ENCODE measurements at regions not wholly inside any gene's neighbourhood (a gene's known extent, or its start where the extent isn't known, plus 50 kb on each side); places are given as distances from the start of the nearest gene placed in this dataset.

DNA sequence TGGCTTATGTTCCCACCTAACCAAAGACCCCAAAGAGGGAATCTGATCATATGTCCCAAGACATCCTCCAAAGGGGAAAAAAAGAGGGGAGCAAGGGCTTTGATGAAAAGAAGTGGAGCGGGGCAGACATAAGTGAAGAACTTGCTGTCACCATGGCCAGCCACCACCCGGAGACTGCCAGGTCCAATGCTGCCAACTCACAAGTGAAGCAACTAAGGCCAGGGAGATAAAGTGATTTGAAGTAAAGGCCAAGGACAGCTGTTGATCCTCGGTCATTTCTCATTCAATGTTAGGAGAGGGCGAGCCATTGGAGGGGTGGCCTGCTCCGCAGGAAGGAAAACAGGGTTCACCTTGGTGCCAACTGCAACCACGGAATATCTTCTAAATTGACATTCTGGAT is 72.6 kb upstream of the C3orf80 start:
- Mint-ChIP-seq H3K36me3 (ENCODE audit: low read depth, unreplicated experiment) (no peaks in the 10 kb centered on the region), H3K27me3 (ENCODE audit: low read depth, unreplicated experiment) (peaks cover 7% of the 10 kb centered on the region), H3K9me3 (ENCODE audit: unreplicated experiment) (no peaks in the 10 kb centered on the region), H3K27ac (ENCODE audit: unreplicated experiment) (no peak overlapping the region), H3K4me1 (ENCODE audit: low read depth, unreplicated experiment) (peaks cover 18% of the 10 kb centered on the region), H3K4me3 (ENCODE audit: unreplicated experiment) (no peak overlapping the region)
- H3K9ac ChIP-seq (ENCODE audit: low read length), result no peak overlapping the region
- H3K4me3 ChIP-seq (ENCODE audit: insufficient read depth, low read depth, low read length), result no peak overlapping the region
- H3K36me3 ChIP-seq (ENCODE audit: insufficient read depth, low read length), result no peaks in the 10 kb centered on the region
- H3K79me2 ChIP-seq (ENCODE audit: insufficient read depth, low read length), result no peaks in the 10 kb centered on the region
- no peaks in the 10 kb centered on the region for H4K20me1 ChIP-seq (ENCODE audit: insufficient read depth, low read length)
- no peak overlapping the region for H3K4me2 ChIP-seq (ENCODE audit: low read length)
- no peak overlapping the region for H2AFZ ChIP-seq (ENCODE audit: low read depth, low read length)
- H3K9me3 ChIP-seq (ENCODE audit: insufficient read depth, low read depth, low read length), result no peaks in the 10 kb centered on the region
- DNase-seq (ENCODE audit: low read depth), result no peak
- no peak for FAIRE-seq
- H3K4me1 ChIP-seq (ENCODE audit: insufficient read depth, low read length), result peaks cover 21% of the 10 kb centered on the region
- no peaks in the 10 kb centered on the region for H3K27me3 ChIP-seq (ENCODE audit: insufficient read depth, low read length)
- H3K27ac ChIP-seq (ENCODE audit: low read depth, low read length), result no peak overlapping the region
- TF ChIP-seq, protein P1, sequence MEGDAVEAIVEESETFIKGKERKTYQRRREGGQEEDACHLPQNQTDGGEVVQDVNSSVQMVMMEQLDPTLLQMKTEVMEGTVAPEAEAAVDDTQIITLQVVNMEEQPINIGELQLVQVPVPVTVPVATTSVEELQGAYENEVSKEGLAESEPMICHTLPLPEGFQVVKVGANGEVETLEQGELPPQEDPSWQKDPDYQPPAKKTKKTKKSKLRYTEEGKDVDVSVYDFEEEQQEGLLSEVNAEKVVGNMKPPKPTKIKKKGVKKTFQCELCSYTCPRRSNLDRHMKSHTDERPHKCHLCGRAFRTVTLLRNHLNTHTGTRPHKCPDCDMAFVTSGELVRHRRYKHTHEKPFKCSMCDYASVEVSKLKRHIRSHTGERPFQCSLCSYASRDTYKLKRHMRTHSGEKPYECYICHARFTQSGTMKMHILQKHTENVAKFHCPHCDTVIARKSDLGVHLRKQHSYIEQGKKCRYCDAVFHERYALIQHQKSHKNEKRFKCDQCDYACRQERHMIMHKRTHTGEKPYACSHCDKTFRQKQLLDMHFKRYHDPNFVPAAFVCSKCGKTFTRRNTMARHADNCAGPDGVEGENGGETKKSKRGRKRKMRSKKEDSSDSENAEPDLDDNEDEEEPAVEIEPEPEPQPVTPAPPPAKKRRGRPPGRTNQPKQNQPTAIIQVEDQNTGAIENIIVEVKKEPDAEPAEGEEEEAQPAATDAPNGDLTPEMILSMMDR (IDR thresholded peaks at IDR 0.05; ENCODE audit: insufficient read depth, low read depth, low read length), result no peak
- TF ChIP-seq EZH2 (IDR thresholded peaks at IDR 0.05; ENCODE audit: insufficient read depth, low read length), result no peak

DNA sequence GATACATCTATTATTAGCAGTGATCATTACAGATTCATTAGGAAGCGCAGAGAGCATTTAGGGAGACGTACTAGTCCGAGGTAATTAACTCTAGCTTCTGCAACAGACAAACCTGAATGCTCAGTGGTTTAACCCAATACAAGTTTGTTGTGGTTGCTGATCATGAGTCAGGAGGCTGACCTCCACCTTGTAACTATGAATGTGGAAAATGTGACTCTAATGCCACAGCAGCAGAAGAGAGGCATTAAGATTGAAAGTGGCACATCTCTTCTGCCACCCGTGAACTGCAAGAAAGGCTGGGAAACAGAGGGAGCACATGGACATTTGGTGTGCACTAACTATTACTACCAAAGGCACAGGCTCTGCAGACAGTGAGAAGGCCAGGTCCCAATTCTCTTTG is 71.2 kb upstream of the C3orf80 start:
- no peaks in the 10 kb centered on the region for H3K27me3 ChIP-seq (ENCODE audit: insufficient read depth, low read length)
- H3K27ac ChIP-seq (ENCODE audit: low read depth, low read length), result no peak overlapping the region
- no peak overlapping the region for H3K4me3 ChIP-seq (ENCODE audit: insufficient read depth, low read depth, low read length)
- H3K9me3 ChIP-seq (ENCODE audit: insufficient read depth, low read depth, low read length), result no peaks in the 10 kb centered on the region
- Mint-ChIP-seq H3K4me1 (ENCODE audit: low read depth, unreplicated experiment) (peaks cover 18% of the 10 kb centered on the region), H3K27me3 (ENCODE audit: low read depth, unreplicated experiment) (peaks cover 10% of the 10 kb centered on the region), H3K4me3 (ENCODE audit: unreplicated experiment) (no peak overlapping the region), H3K27ac (ENCODE audit: unreplicated experiment) (no peak overlapping the region), H3K36me3 (ENCODE audit: low read depth, unreplicated experiment) (no peaks in the 10 kb centered on the region), H3K9me3 (ENCODE audit: unreplicated experiment) (no peaks in the 10 kb centered on the region)
- H3K36me3 ChIP-seq (ENCODE audit: insufficient read depth, low read length), result no peaks in the 10 kb centered on the region
- peaks cover 21% of the 10 kb centered on the region for H3K4me1 ChIP-seq (ENCODE audit: insufficient read depth, low read length)
- no peak overlapping the region for H2AFZ ChIP-seq (ENCODE audit: low read depth, low read length)
- no peak for TF ChIP-seq EZH2 (IDR thresholded peaks at IDR 0.05; ENCODE audit: insufficient read depth, low read length)
- TF ChIP-seq, protein P1 (IDR thresholded peaks at IDR 0.05; ENCODE audit: insufficient read depth, low read depth, low read length), result no peak
- no peaks in the 10 kb centered on the region for H4K20me1 ChIP-seq (ENCODE audit: insufficient read depth, low read length)
- H3K9ac ChIP-seq (ENCODE audit: low read length), result no peak overlapping the region
- H3K79me2 ChIP-seq (ENCODE audit: insufficient read depth, low read length), result no peaks in the 10 kb centered on the region
- peak; percentile 84 for DNase-seq (ENCODE audit: low read depth)
- H3K4me2 ChIP-seq (ENCODE audit: low read length), result peak overlapping the region; percentile 17
- FAIRE-seq, result no peak

DNA sequence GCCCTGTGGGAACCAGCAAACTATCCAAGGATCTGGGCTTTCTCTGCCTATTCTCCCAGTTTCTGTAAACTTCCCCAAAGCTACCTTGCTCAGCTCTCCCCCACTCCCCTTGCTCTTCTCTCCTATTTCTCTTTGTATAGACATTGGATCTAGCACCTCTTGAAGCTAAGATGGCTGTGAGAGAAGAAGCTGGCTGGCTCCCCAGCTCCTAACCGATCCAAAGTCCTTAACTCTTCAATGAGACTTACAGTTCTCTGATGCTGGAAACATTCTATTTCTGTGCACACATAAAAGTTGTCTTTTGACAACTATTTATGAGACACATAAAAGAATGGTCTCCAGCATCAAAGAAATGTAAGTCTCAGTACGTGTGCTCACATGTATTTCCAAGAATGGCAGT is 70.6 kb upstream of the C3orf80 start:
- Histone ChIP-seq H3K4me1 (ENCODE audit: insufficient read depth, low read length) (peaks cover 21% of the 10 kb centered on the region), H3K9me3 (ENCODE audit: insufficient read depth, low read depth, low read length) (no peaks in the 10 kb centered on the region), H3K27ac (ENCODE audit: low read depth, low read length) (no peak overlapping the region), H3K9ac (ENCODE audit: low read length) (no peak overlapping the region), H3K4me3 (ENCODE audit: insufficient read depth, low read depth, low read length) (no peak overlapping the region), H2AFZ (ENCODE audit: low read depth, low read length) (no peak overlapping the region), H4K20me1 (ENCODE audit: insufficient read depth, low read length) (no peaks in the 10 kb centered on the region), H3K79me2 (ENCODE audit: insufficient read depth, low read length) (no peaks in the 10 kb centered on the region), H3K36me3 (ENCODE audit: insufficient read depth, low read length) (no peaks in the 10 kb centered on the region), H3K27me3 (ENCODE audit: insufficient read depth, low read length) (no peaks in the 10 kb centered on the region), H3K4me2 (ENCODE audit: low read length) (no peak overlapping the region)
- FAIRE-seq (no peak), DNase-seq (ENCODE audit: low read depth) (no peak)
- no peak for TF ChIP-seq EZH2 (IDR thresholded peaks at IDR 0.05; ENCODE audit: insufficient read depth, low read length)
- TF ChIP-seq, protein P1 (IDR thresholded peaks at IDR 0.05; ENCODE audit: insufficient read depth, low read depth, low read length), result no peak
- H3K4me3 Mint-ChIP-seq (ENCODE audit: unreplicated experiment), result no peak overlapping the region
- no peaks in the 10 kb centered on the region for H3K9me3 Mint-ChIP-seq (ENCODE audit: unreplicated experiment)
- peak overlapping the region; percentile 20 for H3K27ac Mint-ChIP-seq (ENCODE audit: unreplicated experiment)
- H3K36me3 Mint-ChIP-seq (ENCODE audit: low read depth, unreplicated experiment), result no peaks in the 10 kb centered on the region
- peaks cover 10% of the 10 kb centered on the region for H3K27me3 Mint-ChIP-seq (ENCODE audit: low read depth, unreplicated experiment)
- peaks cover 18% of the 10 kb centered on the region for H3K4me1 Mint-ChIP-seq (ENCODE audit: low read depth, unreplicated experiment)

Data from astrocyte (in vitro differentiated cells and primary cell).